SHP77 (cell line): ENCODE measurements at regions not wholly inside any gene's neighbourhood (a gene's known extent, or its start where the extent isn't known, plus 50 kb on each side); places are given as distances from the start of the nearest gene placed in this dataset.
"Not testable (repeated sequence)": the region's sequence is repeated elsewhere in the genome, so short reads cannot be mapped to it uniquely, and the experiment has no call there.

Source experiments
- DNase-seq, 2 experiments: peaks; one replicate each; lab custom pipeline; 2025; lab: John Stamatoyannopoulos, UW

- DNase-seq, result no peak
Measured at GRCh38 chr6:159400826-159401225, 231.6 kb downstream of the FNDC1 start.

- DNase-seq, result no peak
Measured at GRCh38 chr6:159399751-159400221, 230.6 kb downstream of the FNDC1 start.

GRCh38 chr6:159398633-159399032 is 229.4 kb downstream of the FNDC1 start:
- DNase-seq, result no peak

GRCh38 chr6:159397753-159398152 is 228.6 kb downstream of the FNDC1 start:
- no peak for DNase-seq

GRCh38 chr6:159395609-159396008 is 226.4 kb downstream of the FNDC1 start:
- no peak for DNase-seq

GRCh38 chr6:159392695-159393094 is 223.5 kb downstream of the FNDC1 start:
- not testable (repeated sequence) for DNase-seq

GRCh38 chr6:159390381-159390780 is 221.2 kb downstream of the FNDC1 start:
- DNase-seq, result no peak

GRCh38 chr6:159389695-159390094 is 220.5 kb downstream of the FNDC1 start:
- DNase-seq, result no peak

GRCh38 chr6:159380114-159380513 is 210.9 kb downstream of the FNDC1 start:
- DNase-seq, result no peak

- no peak for DNase-seq
Measured at GRCh38 chr6:159378411-159379328, 209.5 kb downstream of the FNDC1 start.

- no peak for DNase-seq
Measured at GRCh38 chr6:159376516-159377158, 207.4 kb downstream of the FNDC1 start.

GRCh38 chr6:159375014-159375413 is 205.8 kb downstream of the FNDC1 start:
- DNase-seq, result no peak

GRCh38 chr6:159373670-159374069 is 204.5 kb downstream of the FNDC1 start:
- no peak for DNase-seq

- no peak for DNase-seq
Measured at GRCh38 chr6:159372333-159372732, 203.1 kb downstream of the FNDC1 start.

GRCh38 chr6:159360306-159360705 is 191.1 kb downstream of the FNDC1 start:
- DNase-seq, result no peak

GRCh38 chr6:159359581-159360297 is 190.5 kb downstream of the FNDC1 start:
- no peak for DNase-seq

- DNase-seq, result no peak
Measured at GRCh38 chr6:159358562-159358961, 189.4 kb downstream of the FNDC1 start.

GRCh38 chr6:159357211-159357915 is 188.2 kb downstream of the FNDC1 start:
- no peak for DNase-seq

- DNase-seq, result no peak
Measured at GRCh38 chr6:159353193-159353592, 184.0 kb downstream of the FNDC1 start.

GRCh38 chr6:159351707-159352106 is 182.5 kb downstream of the FNDC1 start:
- DNase-seq, result no peak

- no peak for DNase-seq
Measured at GRCh38 chr6:159349915-159350314, 180.7 kb downstream of the FNDC1 start.

GRCh38 chr6:159343709-159344108 is 174.5 kb downstream of the FNDC1 start:
- no peak for DNase-seq
